Tibial nerve (tissue), 4 donors: ENCODE measurements at regions not wholly inside any gene's neighbourhood (a gene's known extent, or its start where the extent isn't known, plus 50 kb on each side); places are given as distances from the start of the nearest gene placed in this dataset.

Experiments used
- EP300 ChIP-seq, 2 donors: sonication (generic); formaldehyde crosslinking; IDR thresholded peaks; one replicate each; pipeline ENCODE4 v1.6.1; 2017; ENCODE audit warnings: antibody characterized with exemption in 2 of 2, mild to moderate bottlenecking in 1 of 2
- TF ChIP-seq, protein P1 (sequence below), 5 experiments: fragments of 200-600 bp in 3 of 5; fragments of 450-650 bp in 2 of 5; sonication (generic) in 3 of 5; IDR thresholded peaks; one replicate each; pipeline ENCODE4 v1.5.1; 2016 to 2019; ENCODE audit warnings: antibody characterized with exemption in 5 of 5, mild to moderate bottlenecking in 3 of 5, moderate library complexity in 2 of 5

DNA sequence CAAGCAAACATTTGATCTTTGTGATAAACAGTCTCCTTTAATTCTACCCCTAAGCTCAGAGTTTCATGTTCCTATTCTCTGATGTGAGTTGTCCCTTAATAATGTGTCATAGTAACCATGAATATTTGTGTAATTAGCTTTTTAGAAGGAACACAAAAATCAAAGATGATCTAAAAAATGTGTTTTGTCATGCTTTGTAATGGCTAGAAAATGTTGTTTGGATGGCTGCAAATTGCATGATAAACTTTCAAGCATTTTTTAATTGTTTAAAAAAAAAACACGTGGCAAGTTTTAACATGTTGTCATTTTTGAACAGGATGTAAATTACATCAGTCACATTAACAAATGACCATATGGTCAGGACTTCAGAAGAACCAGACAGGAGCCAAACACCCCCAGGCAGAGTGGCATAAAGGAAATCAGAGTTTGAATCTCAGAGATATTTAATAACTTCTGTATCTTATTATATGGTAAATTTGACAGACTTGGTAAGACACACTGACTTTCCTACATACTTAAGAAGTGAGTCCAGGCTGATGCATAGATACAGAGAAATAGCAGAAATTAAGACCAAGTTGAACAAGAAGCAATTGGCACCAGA is 223.9 kb upstream of the VEGFC start:
- no peak for TF ChIP-seq EP300 (IDR thresholded peaks at IDR 0.05)
- TF ChIP-seq, protein P1, sequence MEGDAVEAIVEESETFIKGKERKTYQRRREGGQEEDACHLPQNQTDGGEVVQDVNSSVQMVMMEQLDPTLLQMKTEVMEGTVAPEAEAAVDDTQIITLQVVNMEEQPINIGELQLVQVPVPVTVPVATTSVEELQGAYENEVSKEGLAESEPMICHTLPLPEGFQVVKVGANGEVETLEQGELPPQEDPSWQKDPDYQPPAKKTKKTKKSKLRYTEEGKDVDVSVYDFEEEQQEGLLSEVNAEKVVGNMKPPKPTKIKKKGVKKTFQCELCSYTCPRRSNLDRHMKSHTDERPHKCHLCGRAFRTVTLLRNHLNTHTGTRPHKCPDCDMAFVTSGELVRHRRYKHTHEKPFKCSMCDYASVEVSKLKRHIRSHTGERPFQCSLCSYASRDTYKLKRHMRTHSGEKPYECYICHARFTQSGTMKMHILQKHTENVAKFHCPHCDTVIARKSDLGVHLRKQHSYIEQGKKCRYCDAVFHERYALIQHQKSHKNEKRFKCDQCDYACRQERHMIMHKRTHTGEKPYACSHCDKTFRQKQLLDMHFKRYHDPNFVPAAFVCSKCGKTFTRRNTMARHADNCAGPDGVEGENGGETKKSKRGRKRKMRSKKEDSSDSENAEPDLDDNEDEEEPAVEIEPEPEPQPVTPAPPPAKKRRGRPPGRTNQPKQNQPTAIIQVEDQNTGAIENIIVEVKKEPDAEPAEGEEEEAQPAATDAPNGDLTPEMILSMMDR (IDR thresholded peaks at IDR 0.05), result no peak
